ENCODE measurements at regions not wholly inside any gene's neighbourhood (a gene's known extent, or its start where the extent isn't known, plus 50 kb on each side); places are given as distances from the start of the nearest gene placed in this dataset.

DNA sequence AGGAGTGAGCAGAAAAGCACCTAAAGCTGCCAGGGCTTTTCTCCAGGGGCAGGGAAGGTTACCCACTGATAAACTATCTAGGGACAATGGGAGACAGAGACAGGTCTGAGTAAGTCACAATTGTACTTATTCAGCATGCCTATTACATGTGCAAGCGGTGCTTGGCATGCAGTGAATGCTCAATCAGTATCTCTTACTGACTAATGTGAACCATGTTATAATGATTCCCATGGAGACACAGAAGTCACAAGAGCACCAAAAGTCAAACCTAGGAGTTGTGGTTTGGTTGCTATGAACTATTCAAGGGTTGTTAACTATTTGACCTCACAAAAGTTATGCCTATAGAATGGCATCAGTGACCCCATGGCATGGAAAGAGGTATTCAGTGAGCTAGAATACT, 50.0 kb upstream of the RASGRP1 start:
- in situ Hi-C loops (cut with HindIII; ENCODE audit: low sequenced_read_pairs), result no loop called here
- TF ChIP-seq, protein P1, sequence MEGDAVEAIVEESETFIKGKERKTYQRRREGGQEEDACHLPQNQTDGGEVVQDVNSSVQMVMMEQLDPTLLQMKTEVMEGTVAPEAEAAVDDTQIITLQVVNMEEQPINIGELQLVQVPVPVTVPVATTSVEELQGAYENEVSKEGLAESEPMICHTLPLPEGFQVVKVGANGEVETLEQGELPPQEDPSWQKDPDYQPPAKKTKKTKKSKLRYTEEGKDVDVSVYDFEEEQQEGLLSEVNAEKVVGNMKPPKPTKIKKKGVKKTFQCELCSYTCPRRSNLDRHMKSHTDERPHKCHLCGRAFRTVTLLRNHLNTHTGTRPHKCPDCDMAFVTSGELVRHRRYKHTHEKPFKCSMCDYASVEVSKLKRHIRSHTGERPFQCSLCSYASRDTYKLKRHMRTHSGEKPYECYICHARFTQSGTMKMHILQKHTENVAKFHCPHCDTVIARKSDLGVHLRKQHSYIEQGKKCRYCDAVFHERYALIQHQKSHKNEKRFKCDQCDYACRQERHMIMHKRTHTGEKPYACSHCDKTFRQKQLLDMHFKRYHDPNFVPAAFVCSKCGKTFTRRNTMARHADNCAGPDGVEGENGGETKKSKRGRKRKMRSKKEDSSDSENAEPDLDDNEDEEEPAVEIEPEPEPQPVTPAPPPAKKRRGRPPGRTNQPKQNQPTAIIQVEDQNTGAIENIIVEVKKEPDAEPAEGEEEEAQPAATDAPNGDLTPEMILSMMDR (IDR thresholded peaks at IDR 0.05; ENCODE audit: low read depth, low read length), result no peak
- no peak for DNase-seq (ENCODE audit: low read depth, low spot score)
- H3K4me3 ChIP-seq (ENCODE audit: low read depth, low read length), result no peak overlapping the region

DNA sequence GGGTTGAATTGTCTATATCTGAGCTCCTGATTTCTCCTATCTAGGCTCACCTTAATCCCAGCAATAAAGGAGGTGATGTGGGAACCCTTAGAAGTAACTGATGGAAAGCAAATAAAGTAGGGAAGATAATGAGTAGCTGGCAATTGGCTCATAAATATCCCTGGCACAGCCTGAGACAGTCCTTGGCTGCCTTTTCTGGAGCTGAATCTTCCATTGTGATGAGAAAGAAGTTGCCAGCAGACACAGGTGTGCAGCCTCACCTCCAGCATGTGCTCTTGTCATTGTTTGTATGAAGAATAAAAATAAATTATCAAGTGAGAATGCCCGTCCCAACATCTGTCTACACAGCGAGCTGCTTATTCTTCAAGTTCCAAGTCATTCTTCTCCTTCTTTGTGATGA, 53.2 kb upstream of the RASGRP1 start:
- in situ Hi-C loops (cut with HindIII; ENCODE audit: low sequenced_read_pairs), result no loop called here
- DNase-seq (ENCODE audit: low read depth, low spot score), result no peak
- no peak overlapping the region for H3K4me3 ChIP-seq (ENCODE audit: low read depth, low read length)
- TF ChIP-seq, protein P1 (IDR thresholded peaks at IDR 0.05; ENCODE audit: low read depth, low read length), result no peak

DNA sequence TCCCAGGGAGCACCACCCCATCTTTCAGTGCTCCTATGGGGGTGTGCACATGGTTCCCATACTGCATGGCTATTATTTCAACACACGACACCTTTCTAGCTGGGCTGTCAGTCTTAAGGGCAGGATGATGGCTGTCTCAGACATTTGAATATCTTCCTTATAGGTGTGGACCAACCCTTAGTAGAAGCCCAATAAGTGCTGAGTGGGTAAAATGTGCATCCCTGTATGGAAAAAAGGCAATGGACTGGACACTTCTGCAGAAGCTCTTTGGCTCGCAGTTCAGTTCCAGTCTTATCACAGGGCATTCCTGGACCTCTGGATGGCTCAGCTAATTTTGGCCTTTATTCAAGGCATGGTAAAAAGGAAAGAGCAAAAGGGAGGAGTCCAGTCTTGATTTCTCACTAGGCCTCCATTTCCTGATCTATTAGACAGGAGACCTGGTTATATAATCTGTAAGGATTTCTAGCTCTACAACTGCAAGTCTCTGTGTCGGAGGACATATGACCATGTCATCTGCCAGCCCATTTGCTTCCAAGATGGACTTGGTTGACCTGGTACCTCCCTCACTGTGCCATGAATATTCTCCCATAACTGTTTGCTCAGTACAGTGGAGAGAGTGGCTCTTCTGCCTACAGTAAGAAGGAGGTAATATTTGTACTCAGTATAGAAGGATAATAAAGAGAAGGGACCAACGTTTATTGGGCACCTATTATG, 53.8 kb upstream of the RASGRP1 start:
- TF ChIP-seq, protein P1 (IDR thresholded peaks at IDR 0.05; ENCODE audit: low read depth, low read length), result no peak

DNA sequence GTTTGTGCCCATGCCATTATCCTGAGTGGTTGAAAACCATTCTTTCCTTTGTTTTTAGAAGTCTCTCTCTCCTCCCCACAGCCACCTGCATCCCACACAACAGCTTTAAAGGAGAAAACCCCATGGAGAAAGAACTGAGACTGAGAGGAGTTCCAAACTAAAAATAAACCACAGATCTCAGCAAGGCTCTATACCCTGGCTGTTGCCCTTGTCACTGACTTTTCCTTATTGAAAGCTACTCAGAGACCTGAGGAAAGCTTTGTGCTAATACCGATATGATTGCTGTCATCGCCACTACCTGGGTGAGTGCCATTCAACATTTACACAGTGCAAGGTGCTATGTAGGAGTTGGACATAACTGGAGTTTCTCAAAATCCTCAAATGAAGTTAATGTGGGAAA, 55.5 kb upstream of the RASGRP1 start:
- no peak for DNase-seq (ENCODE audit: low read depth, low spot score)
- in situ Hi-C loops (cut with HindIII; ENCODE audit: low sequenced_read_pairs), result no loop called here
- TF ChIP-seq, protein P1 (IDR thresholded peaks at IDR 0.05; ENCODE audit: low read depth, low read length), result no peak
- H3K4me3 ChIP-seq (ENCODE audit: low read depth, low read length), result no peak overlapping the region

More for the DNA sequence above, 53.8 kb upstream of the RASGRP1 start:
- in situ Hi-C loops (cut with HindIII; ENCODE audit: low sequenced_read_pairs), result no loop called here
- no peak for DNase-seq (ENCODE audit: low read depth, low spot score)
- H3K4me3 ChIP-seq (ENCODE audit: low read depth, low read length), result no peak overlapping the region

DNA sequence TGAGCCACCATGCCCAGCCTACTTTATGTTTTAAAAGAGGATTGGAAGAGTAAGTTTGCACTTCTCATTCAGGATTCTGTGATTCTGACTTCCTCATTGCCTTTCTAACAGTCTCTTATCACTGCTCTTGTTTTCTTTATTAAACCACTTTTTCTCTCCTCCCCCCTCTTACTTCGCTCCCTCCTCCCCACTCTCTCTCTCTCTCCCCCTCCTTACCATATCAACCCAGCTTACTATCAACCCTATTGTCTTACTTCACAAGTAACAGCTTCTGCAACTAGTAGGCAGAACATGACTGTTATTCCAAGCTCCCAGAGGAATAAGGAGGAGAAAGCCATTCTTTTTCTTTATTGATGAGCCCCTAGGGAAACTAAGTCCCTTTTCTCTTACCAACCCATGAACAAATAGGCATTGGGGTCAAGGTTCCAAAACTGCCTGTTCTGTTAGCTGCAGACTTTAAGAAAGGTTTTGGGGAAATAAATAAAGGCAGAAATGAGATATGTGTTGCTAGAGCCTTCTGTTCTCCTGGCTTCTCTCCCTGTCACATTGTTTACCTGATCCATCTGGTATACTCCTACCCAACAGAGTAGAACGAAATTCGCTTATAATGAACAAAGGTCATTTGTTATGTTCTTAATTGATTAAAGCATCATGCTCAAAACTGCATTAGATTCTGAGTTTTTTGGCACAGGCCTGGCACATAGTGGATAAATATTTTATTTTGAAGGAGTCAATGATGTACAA, 56.4 kb upstream of the RASGRP1 start:
- no peak for DNase-seq (ENCODE audit: low read depth, low spot score)
- TF ChIP-seq, protein P1 (IDR thresholded peaks at IDR 0.05; ENCODE audit: low read depth, low read length), result no peak
- in situ Hi-C loops (cut with HindIII; ENCODE audit: low sequenced_read_pairs), result no loop called here
- H3K4me3 ChIP-seq (ENCODE audit: low read depth, low read length), result no peak overlapping the region

DNA sequence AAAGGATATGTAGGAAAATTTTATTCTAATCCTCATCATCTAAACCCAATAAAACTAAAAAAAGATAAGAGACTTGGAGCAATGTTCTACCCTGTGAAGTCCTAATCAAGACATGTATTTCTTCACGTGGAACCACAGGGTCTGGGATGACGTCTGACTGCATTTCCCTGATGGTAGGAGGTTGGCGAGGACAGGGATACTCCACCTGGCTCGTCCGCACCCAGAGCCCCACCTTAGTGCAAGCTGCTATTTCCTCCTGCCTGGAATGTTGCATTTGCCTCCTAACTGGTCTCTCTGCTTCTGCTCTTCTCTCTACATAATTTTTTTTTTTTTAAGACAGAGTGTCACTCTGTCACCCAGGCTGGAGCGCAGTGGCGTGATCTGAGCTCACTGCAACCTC, 57.7 kb upstream of the RASGRP1 start:
- in situ Hi-C loops (cut with HindIII; ENCODE audit: low sequenced_read_pairs), result no loop called here
- TF ChIP-seq, protein P1 (IDR thresholded peaks at IDR 0.05; ENCODE audit: low read depth, low read length), result no peak
- no peak for DNase-seq (ENCODE audit: low read depth, low spot score)
- no peak overlapping the region for H3K4me3 ChIP-seq (ENCODE audit: low read depth, low read length)

All from astrocyte of the spinal cord (primary cell).